ENCODE measurements at regions not wholly inside any gene's neighbourhood (a gene's known extent, or its start where the extent isn't known, plus 50 kb on each side); places are given as distances from the start of the nearest gene placed in this dataset.

DNA sequence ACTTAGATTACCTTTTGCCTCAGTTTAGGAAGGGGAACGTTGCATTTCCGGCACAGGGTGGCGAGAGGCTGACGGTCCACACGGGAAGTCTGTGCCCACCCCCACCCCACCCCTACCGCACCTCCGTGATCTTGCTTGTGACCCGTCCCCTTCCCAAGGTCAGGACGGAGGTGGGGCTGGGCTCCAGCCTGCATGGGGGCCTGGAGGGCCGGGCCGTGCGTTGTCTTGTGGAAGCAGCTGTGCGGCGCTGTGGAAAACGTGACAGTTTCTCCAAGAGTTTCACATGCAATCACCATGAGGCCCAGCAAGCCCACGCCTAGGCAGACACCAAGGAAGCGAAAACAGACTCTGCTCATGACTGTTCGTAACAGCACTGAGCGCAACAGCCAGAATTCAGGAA lies 76.8 kb upstream of the HDAC4 start:
- no peaks in the 10 kb centered on the region for H4K20me1 ChIP-seq (ENCODE audit: control insufficient read depth, insufficient read depth)
- ChIA-PET CTCF (no interaction called here), RAD21 (ENCODE audit: unreplicated experiment) (no interaction called here), POLR2A (no interaction called here), SMC1A (ENCODE audit: uncharacterized antibody, unreplicated experiment) (no interaction called here)
- H3K27me3 ChIP-seq (replicated peaks in 1 of 2; ENCODE audit: control insufficient read depth in 2 of 2, insufficient read depth in 2 of 2, low read length in 1 of 2), result no peaks in the 10 kb centered on the region; a peak in 3 of 4 replicates
- DNase-seq (ENCODE audit: low read depth, low spot score), result no peak
- TF ChIP-seq PAX8 (IDR thresholded peaks at IDR 0.05) (no peak), NR2F1 (conservative IDR thresholded peaks at IDR 0.05) (no peak), CREB1 (IDR thresholded peaks at IDR 0.05; ENCODE audit: low read depth) (no peak), MEF2A (IDR thresholded peaks at IDR 0.05; ENCODE audit: insufficient read depth, low read depth, low read length) (no peak), RAD51 (IDR thresholded peaks at IDR 0.05) (no peak), RAD21 (IDR thresholded peaks at IDR 0.05; ENCODE audit: insufficient read depth, low read depth, low read length) (no peak), CBX5 (IDR thresholded peaks at IDR 0.05; ENCODE audit: low read depth) (no peak), JUND (IDR thresholded peaks at IDR 0.05; ENCODE audit: low read depth, low read length) (no peak), TCF3 (IDR thresholded peaks at IDR 0.05; ENCODE audit: borderline replicate concordance, insufficient read depth, low read depth, low read length) (no peak), IRF4 (IDR thresholded peaks at IDR 0.05; ENCODE audit: low read depth, low read length) (no peak), ASH2L (IDR thresholded peaks at IDR 0.05; ENCODE audit: borderline replicate concordance, low read depth) (no peak)
- TF ChIP-seq, protein P1, sequence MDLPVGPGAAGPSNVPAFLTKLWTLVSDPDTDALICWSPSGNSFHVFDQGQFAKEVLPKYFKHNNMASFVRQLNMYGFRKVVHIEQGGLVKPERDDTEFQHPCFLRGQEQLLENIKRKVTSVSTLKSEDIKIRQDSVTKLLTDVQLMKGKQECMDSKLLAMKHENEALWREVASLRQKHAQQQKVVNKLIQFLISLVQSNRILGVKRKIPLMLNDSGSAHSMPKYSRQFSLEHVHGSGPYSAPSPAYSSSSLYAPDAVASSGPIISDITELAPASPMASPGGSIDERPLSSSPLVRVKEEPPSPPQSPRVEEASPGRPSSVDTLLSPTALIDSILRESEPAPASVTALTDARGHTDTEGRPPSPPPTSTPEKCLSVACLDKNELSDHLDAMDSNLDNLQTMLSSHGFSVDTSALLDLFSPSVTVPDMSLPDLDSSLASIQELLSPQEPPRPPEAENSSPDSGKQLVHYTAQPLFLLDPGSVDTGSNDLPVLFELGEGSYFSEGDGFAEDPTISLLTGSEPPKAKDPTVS (IDR thresholded peaks at IDR 0.05; ENCODE audit: low read depth, low read length), result no peak
- TF ChIP-seq, protein P2, sequence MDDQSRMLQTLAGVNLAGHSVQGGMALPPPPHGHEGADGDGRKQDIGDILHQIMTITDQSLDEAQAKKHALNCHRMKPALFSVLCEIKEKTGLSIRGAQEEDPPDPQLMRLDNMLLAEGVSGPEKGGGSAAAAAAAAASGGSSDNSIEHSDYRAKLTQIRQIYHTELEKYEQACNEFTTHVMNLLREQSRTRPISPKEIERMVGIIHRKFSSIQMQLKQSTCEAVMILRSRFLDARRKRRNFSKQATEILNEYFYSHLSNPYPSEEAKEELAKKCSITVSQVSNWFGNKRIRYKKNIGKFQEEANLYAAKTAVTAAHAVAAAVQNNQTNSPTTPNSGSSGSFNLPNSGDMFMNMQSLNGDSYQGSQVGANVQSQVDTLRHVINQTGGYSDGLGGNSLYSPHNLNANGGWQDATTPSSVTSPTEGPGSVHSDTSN (IDR thresholded peaks at IDR 0.05; ENCODE audit: insufficient replicate concordance, low read depth, low read length), result no peak
- TF ChIP-seq, protein P3, sequence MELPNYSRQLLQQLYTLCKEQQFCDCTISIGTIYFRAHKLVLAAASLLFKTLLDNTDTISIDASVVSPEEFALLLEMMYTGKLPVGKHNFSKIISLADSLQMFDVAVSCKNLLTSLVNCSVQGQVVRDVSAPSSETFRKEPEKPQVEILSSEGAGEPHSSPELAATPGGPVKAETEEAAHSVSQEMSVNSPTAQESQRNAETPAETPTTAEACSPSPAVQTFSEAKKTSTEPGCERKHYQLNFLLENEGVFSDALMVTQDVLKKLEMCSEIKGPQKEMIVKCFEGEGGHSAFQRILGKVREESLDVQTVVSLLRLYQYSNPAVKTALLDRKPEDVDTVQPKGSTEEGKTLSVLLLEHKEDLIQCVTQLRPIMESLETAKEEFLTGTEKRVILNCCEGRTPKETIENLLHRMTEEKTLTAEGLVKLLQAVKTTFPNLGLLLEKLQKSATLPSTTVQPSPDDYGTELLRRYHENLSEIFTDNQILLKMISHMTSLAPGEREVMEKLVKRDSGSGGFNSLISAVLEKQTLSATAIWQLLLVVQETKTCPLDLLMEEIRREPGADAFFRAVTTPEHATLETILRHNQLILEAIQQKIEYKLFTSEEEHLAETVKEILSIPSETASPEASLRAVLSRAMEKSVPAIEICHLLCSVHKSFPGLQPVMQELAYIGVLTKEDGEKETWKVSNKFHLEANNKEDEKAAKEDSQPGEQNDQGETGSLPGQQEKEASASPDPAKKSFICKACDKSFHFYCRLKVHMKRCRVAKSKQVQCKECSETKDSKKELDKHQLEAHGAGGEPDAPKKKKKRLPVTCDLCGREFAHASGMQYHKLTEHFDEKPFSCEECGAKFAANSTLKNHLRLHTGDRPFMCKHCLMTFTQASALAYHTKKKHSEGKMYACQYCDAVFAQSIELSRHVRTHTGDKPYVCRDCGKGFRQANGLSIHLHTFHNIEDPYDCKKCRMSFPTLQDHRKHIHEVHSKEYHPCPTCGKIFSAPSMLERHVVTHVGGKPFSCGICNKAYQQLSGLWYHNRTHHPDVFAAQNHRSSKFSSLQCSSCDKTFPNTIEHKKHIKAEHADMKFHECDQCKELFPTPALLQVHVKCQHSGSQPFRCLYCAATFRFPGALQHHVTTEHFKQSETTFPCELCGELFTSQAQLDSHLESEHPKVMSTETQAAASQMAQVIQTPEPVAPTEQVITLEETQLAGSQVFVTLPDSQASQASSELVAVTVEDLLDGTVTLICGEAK (IDR thresholded peaks at IDR 0.05; ENCODE audit: borderline replicate concordance), result no peak
- TF ChIP-seq, protein P4, sequence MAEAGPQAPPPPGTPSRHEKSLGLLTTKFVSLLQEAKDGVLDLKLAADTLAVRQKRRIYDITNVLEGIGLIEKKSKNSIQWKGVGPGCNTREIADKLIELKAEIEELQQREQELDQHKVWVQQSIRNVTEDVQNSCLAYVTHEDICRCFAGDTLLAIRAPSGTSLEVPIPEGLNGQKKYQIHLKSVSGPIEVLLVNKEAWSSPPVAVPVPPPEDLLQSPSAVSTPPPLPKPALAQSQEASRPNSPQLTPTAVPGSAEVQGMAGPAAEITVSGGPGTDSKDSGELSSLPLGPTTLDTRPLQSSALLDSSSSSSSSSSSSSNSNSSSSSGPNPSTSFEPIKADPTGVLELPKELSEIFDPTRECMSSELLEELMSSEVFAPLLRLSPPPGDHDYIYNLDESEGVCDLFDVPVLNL (IDR thresholded peaks at IDR 0.05; ENCODE audit: low read depth, low read length), result no peak
- TF ChIP-seq, protein P5, sequence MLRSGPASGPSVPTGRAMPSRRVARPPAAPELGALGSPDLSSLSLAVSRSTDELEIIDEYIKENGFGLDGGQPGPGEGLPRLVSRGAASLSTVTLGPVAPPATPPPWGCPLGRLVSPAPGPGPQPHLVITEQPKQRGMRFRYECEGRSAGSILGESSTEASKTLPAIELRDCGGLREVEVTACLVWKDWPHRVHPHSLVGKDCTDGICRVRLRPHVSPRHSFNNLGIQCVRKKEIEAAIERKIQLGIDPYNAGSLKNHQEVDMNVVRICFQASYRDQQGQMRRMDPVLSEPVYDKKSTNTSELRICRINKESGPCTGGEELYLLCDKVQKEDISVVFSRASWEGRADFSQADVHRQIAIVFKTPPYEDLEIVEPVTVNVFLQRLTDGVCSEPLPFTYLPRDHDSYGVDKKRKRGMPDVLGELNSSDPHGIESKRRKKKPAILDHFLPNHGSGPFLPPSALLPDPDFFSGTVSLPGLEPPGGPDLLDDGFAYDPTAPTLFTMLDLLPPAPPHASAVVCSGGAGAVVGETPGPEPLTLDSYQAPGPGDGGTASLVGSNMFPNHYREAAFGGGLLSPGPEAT (IDR thresholded peaks at IDR 0.05; ENCODE audit: low read depth), result no peak
- H3K27ac ChIP-seq (ENCODE audit: control insufficient read depth, insufficient read depth), result no peak overlapping the region
- no TSS peak for BruUV-seq (replicated peaks)
- no peaks in the 10 kb centered on the region for H3K79me2 ChIP-seq (ENCODE audit: control insufficient read depth, insufficient read depth, low read length)
- ATAC-seq, result no peak
- H3K4me1 ChIP-seq (ENCODE audit: control insufficient read depth, insufficient read depth, low read length), result no peaks in the 10 kb centered on the region
- no peaks in the 10 kb centered on the region for H3K36me3 ChIP-seq (ENCODE audit: control insufficient read depth in 2 of 2, insufficient read depth in 2 of 2, low read length in 1 of 2)
- FAIRE-seq, result no peak
- no peak overlapping the region for H2AFZ ChIP-seq (ENCODE audit: control insufficient read depth, low read depth, low read length)
- no peaks in the 10 kb centered on the region for H3K9me3 ChIP-seq (replicated peaks; ENCODE audit: control insufficient read depth, insufficient read depth, low read length)
- intact Hi-C loops (cut with micrococcal nuclease; ENCODE audit: unreplicated experiment), result no loop called here
- H3K9ac ChIP-seq (ENCODE audit: control insufficient read depth, insufficient read depth, low read length), result no peak overlapping the region
- in situ Hi-C loops (cut with MboI), result no loop called here
- no peak overlapping the region for H3K4me3 ChIP-seq
- H3K4me2 ChIP-seq (ENCODE audit: control insufficient read depth, insufficient read depth), result no peak overlapping the region
- WGBS (ENCODE audit: insufficient coverage, insufficient replicate concordance, low lambda C conversion rate, missing lambda C conversion rate), result 87% methylated on average over 16 of the region's 19 CpGs

Data from GM12878 (cell line).